ENCODE measurements at regions not wholly inside any gene's neighbourhood (a gene's known extent, or its start where the extent isn't known, plus 50 kb on each side); places are given as distances from the start of the nearest gene placed in this dataset.

- DNase-seq (ENCODE audit: low spot score): no peak
Observed at GRCh38 chr16:51085271-51085670, 65.8 kb downstream of the SALL1 start.

DNA sequence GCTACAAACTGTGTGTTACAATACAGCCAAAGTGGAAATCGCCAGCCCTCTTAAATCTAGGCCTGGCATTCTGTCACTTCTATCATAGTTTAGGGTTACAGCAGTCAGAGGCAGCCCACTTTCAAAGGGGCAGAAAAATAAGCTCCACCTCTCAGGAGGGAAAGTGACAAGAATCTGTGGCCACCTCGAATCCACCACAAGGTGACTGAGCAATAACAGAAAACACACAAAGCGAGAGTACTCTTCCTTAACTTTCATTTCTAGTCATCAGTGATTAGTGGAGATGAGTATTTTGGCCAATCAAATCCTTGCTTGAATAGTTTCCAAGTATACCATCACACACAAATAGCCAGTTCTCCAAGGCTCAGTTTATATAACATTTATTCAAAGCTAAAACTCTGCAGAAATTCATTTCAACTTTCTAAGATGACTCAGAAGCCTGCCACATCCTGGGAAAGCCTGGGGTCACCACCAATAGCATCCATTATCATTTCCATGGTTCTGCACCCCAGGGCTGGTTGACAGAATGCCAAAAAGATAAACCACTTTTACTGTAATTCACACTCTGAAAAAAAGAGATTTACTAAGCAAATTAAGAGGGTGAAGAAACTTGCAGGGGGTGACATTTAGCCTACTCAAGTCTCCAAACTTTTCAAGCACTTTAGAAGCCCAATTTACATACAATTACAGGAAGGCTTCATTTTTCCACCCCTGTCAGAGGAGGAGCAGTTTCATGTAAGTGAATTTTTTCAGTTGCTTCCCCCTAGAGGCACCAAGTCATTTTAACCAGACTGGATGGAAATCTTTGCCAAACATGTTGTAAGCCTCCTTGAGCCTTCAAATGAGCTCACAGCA, 66.8 kb downstream of the SALL1 start:
- no peak for DNase-seq (ENCODE audit: low spot score)

DNA sequence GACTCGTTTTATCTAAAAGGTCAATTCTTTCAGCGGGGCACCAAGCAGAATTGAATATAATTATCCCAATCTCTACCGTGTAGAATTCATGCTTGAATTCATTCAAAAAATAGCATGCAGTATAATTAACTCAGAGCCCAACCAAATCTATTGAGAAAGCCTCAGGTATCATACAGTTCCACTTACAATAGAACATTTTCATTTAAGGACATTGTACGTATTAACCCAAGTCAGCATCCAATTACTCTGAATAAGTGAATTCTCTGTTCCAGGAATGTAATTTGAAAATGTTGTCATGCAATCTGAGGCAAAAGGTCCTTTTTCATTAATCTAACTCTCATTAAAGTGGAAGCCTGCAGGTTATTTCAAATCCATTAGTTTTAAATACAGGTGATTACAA, 78.5 kb downstream of the SALL1 start:
- DNase-seq (ENCODE audit: low spot score): no peak

DNA sequence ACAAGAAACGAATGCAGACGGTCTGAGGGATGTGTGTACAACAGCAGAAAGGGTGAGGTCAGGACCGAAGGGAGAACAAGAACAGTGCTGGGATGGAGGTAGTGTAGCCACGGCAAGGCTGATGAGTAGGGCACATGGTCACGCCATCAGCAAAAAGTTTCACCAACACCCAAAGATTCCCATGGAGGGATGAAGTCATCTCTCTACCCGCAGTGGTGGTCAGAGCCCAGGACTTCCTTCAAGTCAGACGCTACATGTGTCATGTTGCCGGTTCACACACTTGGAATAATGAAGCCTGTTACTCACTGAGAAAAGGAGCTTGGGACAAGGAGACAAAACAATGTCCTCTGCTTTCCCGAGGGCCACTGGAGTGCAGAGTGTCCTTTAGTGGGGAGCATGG, 79.7 kb downstream of the SALL1 start:
- no peak for DNase-seq (ENCODE audit: low spot score)

- no peak for DNase-seq (ENCODE audit: low spot score)
Observed at GRCh38 chr16:51067352-51067751, 83.7 kb downstream of the SALL1 start.

- no peak for DNase-seq (ENCODE audit: low spot score)
Observed at GRCh38 chr16:51062039-51062438, 89.0 kb downstream of the SALL1 start.

DNA sequence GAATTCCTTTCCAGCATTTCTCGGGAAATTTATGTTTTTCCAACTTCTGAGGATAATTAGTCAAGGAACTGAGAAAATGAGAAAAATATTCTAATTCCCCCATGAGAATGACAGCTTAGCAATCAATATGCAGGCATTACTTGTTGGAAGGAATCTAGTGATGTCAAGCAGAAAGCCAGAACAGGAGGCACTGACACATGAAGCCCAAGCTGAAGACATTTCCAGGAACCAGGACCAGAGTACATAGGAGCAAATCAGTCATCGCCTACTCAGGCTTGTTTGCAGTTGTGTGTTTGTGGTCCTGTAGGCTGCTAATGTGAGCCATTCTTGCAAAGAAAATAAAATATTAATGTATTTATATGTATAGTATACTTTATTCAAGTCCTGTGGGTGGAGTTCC, 89.7 kb downstream of the SALL1 start:
- no peak for DNase-seq (ENCODE audit: low spot score)

GRCh38 chr16:51057969-51058337, 93.1 kb downstream of the SALL1 start:
- DNase-seq (ENCODE audit: low spot score): no peak

DNA sequence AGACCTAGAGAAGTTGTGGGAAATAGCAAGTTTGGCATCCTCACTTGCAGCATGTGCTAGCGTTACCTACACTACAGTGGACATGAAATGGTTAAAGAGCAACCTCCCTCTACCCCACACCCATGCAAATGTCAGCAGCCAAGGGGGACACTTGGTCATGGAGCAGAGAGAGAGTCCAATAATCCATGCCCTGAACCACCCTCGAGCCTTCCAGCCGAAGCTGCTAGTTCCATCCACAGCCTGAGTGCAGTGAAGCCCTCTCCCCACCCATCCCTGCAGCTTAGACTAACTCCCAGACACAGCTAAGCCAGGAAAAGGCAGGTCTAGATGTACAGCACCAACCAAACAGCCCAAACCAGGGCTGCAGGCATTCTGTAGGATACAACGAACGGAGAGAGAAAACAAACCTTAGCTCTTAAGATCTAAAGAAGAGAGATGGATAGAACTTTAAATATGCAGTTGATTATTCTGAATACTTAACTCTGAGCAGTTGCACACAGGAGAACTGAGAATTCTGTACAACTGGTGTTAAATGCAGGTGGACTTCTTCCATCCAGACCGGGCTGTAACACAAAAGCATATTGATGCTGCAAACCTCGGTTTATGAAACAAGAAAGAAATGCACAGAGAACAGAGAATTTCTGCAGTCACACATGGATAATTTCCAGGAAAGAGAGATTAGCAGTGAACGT, 93.8 kb downstream of the SALL1 start:
- no peak for DNase-seq (ENCODE audit: low spot score)

DNA sequence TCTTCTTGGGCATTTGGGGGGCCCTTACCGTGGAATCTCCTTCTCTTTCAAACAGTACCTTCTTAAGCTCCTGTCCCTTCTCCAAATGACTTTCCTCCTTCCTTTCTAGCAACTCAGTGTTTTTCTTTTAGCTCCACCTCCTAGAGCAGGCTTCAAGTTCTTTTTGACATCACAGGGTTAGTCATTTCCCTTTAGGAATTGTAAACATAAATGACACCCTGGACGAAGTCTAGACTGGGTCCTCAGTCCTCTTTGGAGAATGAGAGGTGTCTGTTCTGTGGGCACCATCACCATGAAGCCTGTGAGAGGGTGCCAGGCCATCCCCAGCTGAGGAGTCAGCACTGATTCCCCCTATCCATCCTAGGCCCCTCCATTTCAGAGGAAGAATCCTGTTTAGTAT, 94.7 kb downstream of the SALL1 start:
- DNase-seq (ENCODE audit: low spot score): no peak

- no peak for DNase-seq (ENCODE audit: low spot score)
Observed at GRCh38 chr16:51055434-51055833, 95.6 kb downstream of the SALL1 start.

- DNase-seq (ENCODE audit: low spot score): no peak
Observed at GRCh38 chr16:51053775-51054174, 97.3 kb downstream of the SALL1 start.

DNA sequence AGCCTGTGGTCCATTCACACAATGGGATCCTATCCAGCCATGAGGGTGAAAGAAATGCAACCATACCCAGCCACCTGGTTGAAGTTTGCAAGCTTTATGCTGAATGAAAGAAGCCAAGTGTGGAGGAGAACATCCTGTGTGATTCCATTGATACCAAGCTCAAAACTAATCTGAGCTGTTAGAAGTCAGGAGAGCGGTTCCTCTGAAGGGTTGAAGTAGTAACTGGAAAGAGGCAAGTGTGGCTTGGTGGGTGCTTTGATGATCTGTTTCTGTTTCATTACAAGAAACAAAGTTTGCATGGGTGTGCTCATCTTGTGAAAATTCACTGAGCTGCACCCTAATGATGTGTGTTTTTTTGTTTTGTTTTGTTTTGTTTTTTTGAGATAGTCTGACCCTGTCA, 99.4 kb downstream of the SALL1 start:
- DNase-seq (ENCODE audit: low spot score): no peak

DNA sequence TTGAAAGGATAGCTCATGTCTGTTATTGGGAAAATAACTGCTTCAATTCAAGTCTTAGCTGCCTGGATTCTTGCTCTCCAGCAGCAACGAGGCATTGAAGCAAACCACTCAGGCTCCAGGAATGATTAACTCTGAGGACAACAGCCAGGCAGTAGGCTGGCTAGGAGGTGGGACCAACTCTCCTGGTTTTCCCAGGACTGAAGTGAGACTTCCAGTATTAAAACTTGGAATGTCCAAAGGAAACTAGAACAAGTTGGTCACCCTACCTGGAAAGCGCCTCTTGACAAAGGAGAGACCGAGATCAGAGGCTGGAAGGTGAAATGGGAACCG, 100.7 kb downstream of the SALL1 start:
- DNase-seq (ENCODE audit: low spot score): no peak

DNA sequence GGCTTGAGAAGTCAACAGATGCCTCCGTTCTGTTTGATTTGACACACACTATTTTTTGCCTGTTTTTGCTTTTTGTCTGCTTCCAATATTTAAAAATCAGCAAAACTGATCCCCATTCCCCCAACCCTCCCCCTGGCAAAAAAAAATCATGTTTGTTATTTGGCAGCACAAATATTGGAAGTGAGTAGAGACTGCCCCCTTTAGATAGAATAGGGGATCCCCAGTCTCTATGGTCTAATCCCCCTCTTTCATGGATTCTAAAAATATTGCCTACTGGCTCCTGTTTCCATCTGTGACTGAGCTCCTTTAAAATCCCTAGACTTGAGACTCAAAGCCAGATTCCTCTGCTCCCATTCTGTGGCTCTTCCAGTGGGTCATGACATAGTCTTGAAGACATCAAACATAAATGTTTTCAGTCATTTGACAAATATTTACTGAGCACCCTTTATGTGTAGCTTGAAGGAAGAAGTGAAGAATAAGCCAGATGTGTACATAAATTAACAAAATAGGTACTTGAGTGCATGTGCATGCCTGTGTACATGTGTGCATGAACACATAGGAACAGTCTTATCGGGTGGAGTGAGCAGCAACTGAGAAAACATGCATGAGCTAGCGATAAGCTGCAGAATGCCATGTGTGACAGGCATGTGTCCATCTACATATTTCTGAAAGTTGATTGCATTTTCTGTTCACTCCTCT, 101.2 kb downstream of the SALL1 start:
- DNase-seq (ENCODE audit: low spot score): no peak

DNA sequence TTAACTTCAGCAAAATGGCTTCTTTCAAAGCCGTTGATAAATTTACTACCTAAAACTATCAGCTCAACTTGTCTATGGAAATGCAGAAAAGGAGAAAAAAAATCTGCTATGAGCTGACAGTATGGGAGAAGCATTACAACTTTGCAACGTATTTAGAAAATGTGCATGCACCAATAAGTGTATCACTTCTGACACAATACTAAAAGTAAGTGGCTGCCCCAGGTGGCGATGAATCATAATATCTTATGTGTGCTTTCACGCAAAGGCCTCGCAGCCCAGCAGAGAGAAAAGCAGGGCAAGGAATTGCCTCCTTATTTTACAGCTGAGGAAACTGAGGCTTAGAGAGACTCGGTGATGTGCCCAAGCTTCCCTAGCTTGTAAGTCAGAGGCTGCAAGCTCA, 101.8 kb downstream of the SALL1 start:
- no peak for DNase-seq (ENCODE audit: low spot score)

DNA sequence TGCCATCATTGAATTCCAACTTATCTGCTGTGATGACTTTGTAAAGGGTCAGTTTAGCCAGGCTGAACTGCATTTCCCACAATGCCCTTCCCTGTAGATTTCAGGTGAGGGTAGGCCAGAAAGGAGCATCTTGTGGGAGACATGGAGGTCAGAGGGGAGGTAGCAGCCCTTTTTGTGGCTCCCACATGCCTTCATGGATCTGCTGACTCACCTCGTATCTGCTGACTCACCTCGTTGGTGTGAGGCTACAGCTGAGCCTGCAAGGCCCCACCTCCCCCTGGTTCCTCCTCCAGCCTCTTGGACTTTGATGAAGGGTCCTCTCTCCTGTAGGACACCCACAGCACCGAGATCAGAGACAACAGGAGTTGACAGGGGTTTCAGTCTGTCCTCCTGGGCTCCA, 102.5 kb downstream of the SALL1 start:
- DNase-seq (ENCODE audit: low spot score): peak; percentile 26

DNA sequence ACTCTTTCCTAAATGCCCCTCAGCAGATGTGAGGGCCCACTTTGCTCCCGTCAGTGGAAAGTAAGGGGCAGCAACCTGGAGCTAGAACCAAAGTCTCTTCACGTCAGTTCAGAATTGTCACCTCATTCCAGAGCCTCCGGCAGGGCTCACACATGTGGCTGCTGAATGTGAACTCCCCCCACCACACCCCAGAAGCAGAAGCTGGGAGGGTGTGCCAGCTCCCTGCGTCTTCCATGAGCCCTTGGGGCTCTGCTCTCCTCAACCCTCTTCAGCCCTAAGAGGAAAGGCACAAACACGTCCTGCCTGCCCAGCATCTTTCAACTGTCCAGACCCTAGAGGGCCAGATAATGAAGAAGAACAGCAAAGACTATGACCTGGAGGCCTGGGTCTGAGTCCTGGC, 105.3 kb downstream of the SALL1 start:
- DNase-seq (ENCODE audit: low spot score): no peak

- no peak for DNase-seq (ENCODE audit: low spot score)
Observed at GRCh38 chr16:51045186-51045585, 105.9 kb downstream of the SALL1 start.

- DNase-seq (ENCODE audit: low spot score): no peak
Observed at GRCh38 chr16:51041546-51041945, 109.5 kb downstream of the SALL1 start.

DNA sequence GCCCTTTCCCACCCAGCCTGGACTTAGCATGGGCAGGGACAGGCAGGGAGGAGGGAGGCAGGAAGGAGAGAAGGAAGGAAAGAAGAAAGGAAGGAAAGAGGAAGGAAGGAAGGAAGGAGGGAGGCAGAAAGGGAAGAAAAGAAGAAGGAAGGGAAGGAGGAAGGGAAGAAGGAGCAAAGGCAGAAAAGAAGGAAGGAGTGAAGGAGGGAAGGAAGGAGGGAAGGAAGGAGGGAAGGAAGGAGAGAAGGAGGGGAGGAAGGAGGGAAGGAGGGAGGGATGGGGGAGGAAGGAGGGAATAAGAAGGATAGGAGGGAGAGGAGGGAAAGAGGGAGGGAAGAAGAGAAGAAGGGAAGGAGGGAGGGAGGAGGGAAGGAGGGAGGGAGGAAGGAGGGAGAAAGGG, 110.4 kb downstream of the SALL1 start:
- DNase-seq (ENCODE audit: low spot score): no peak

DNA sequence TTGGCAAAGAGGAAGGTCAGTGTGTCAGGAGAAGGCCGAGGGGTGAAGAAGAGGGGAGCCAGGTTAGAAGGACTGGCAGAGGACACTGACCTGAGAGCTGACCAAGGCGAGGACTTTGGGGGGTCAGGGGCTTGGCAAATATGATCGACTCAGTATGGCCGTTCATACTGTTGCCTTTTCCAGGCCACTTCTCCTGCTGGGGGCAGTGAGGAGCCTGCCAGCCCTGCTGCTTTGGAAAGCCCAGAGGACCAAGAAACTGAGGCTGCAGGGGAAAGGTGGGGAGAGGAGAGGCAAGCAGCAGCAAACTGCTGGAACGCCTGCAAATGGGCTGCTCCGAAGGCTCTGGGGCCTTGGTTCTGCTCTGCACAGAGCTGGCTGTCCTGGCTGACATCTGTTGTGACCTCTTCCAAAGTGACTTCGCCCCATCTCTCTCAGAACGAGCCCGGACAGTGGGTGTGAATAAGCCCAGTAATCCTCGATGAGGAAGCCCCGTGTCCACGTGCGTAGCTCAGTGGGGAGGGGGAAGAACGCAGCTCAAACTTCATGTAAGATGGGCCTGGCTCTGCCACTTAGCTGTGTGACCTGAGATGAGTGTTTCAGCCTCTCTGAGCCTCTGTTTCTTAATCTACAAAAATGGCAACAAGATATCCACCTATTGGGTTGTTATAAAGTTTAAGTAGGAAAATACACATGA, 111.3 kb downstream of the SALL1 start:
- DNase-seq (ENCODE audit: low spot score): no peak

- no peak for DNase-seq (ENCODE audit: low spot score)
Observed at GRCh38 chr16:51035711-51036110, 115.4 kb downstream of the SALL1 start.

Data from hematopoietic multipotent progenitor cell treated with erythropoietin and hydrocortisone succinate and interleukin-3 and kit ligand, for 15 days (in vitro differentiated cells).